ENCODE measurements at regions not wholly inside any gene's neighbourhood (a gene's known extent, or its start where the extent isn't known, plus 50 kb on each side); places are given as distances from the start of the nearest gene placed in this dataset.

GRCh38 chr19:31960474-31960873 lies 384.9 kb upstream of the ZNF507 start:
- DNase-seq = no peak

DNA sequence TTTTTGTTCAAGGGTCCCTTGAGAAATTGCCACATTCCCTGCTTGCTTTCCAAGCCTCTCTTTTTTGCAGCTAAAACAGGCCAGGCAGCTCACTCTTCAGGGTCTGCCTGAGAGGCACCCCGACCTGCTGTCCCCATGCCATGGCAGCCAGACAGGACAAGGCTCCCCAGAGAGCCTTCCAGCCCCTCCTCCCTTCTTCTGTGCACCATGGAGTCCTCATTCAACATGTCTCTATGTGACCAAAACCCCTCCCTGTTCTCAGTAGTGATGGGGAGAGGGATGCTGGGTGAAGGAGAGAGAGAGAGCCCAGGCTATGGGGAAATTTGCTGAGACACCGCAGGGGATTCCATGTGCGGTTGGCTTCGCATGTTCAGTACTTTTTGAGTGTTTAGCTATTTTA lies 384.2 kb upstream of the ZNF507 start:
- DNase-seq = no peak

DNA sequence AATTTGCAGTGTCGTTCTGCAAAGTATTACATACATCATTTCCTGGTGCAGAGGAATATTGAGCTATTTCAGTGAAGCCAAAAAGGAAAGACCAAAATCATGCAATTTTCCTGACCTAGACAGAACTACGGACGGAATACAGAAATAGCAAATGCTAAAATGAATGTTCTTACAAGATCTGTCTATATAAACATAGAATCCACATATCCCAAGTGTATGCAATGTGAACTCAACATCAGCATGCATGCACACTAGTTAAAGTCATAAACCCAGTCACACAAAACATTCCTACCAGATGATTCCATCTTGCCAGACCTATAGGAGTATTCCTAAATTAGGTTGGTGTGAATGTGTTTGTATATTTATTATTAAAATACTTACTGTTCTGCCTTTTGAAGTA lies 383.7 kb upstream of the ZNF507 start:
- DNase-seq = no peak

GRCh38 chr19:31962561-31962996 lies 382.8 kb upstream of the ZNF507 start:
- DNase-seq = no peak

GRCh38 chr19:31963746-31964145 lies 381.7 kb upstream of the ZNF507 start:
- no peak for DNase-seq

- DNase-seq = no peak
Measured at GRCh38 chr19:31969016-31969415, 376.4 kb upstream of the ZNF507 start.

- no peak for DNase-seq
Measured at GRCh38 chr19:31970027-31970461, 375.4 kb upstream of the ZNF507 start.

- no peak for DNase-seq
Measured at GRCh38 chr19:31974290-31974689, 371.1 kb upstream of the ZNF507 start.

- no peak for DNase-seq
Measured at GRCh38 chr19:31974941-31975340, 370.5 kb upstream of the ZNF507 start.

- DNase-seq = no peak
Measured at GRCh38 chr19:31975461-31975860, 369.9 kb upstream of the ZNF507 start.

DNA sequence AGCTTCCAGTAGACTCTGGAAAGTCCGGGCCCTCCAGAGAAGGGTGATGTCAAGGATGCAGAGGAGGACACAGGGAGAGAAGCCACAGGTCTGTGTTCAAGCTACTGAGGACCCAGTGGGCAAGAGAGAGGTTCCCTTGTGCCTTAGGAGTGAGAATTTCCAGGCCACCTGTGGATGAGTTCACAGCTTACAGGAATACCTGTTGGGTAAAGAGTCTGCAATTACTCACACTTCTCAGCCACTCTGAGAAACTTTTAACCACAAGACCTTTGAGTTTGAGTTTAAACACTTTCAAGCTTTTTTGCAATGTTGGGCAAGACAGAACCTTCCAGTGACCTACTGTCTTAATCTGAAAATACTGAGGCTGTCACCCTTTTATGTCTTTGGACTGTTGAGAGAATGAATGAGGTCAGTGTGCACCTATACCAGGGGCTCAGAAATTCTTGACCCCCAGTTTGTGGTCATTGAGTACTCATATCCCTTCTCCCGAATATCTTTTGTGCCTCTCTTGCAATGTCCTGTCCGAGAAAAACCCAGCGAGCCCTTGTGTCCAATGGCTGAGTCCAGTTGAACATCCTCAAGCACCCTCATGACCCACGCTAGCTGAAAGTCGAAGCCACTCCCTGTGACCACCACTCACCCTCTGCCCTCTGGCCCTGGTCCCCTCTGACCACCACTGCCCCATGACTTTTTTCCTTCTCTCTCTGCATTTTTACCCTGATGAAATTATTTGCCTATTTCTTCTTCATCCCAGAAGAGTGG lies 368.5 kb upstream of the ZNF507 start:
- DNase-seq = no peak

DNA sequence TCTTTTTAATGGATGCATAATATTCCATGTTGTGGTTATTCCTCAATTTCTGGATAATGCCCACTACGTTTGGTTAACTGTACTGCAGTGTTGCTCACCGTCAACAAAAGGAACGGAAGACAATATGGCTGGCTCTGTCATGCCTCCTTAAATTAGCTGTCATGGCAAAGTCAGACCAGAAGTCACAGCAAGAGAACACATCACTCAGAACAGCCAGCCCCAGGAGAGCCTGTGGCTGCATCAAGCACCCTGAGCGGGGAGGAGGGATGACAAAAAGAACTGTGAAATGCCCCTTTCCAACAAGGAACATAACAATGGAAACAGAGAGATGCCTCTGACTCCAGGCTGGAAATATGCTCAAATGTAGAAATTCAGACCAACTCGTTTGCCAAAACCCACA lies 366.0 kb upstream of the ZNF507 start:
- no peak for DNase-seq

DNA sequence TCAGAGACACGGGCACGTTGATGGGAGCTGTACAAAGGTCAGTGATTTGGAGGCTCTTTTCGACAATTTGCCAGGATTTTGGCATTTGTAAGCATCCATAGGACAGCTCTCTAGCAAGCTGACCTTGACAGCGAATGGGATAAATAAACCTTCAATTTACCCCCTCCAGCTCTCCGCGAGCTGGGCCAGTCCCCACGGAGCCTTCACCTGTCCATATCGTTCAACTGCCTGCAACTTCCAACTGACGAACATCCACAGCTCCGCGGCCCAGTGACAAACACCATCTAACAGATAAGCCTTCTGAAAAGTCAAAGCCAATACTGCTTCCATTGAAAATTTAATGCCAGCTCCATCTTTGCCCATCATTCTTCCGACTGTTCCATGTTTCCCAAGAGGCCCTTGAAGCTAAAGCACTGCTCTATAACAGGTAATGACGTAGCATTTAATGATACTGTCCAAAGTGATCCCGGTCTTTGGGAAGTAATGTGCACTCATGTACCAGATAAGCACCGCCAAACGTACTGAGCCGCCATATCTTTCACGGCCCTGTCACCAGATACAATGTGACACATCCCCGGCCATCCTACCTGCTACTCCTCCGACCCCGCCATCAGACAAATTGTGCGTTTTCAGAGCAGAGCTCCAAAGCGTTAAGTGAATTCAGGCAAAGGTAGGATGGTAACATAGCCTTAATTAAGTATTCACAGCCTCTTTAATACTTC lies 365.3 kb upstream of the ZNF507 start:
- no peak for DNase-seq

DNA sequence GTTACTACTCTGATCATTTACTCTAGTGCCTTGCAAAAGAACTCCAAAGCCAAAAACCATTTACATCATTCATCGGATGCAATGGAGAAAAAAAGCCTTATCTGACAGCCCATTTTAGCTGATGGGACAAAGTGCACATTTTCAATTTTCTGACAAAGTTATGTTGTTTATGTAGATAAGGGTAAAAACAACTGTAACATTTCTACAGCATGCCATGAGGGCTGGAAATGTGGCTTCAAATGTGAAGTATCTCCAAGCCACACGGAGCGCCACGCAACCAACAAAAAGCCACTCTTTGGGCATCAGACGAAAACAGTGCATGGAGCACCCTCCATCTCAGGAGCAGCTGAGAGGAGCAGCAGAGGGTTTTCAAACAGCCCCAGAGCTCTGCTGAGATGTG lies 364.6 kb upstream of the ZNF507 start:
- no peak for DNase-seq

- no peak for DNase-seq
Measured at GRCh38 chr19:31981545-31981944, 363.9 kb upstream of the ZNF507 start.

DNA sequence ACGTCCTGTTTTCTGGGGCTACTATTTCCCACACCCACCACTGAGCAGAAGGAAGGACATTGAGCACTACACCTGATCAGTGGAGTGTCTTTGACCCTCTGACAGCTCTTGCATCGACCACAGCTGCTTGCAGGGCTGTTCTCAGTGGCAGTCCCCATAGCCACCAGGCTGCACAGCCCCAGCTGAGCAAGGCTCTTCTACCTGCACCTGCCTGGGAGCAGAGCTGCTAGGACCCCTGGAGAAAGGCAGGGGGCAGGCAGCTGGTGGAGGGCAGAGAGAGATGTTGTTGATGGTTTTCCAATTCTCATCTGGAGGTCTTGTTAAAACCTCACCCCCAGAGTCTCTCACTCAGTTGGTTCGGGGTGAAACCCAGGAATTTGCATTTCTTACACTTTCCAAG lies 361.8 kb upstream of the ZNF507 start:
- no peak for DNase-seq

DNA sequence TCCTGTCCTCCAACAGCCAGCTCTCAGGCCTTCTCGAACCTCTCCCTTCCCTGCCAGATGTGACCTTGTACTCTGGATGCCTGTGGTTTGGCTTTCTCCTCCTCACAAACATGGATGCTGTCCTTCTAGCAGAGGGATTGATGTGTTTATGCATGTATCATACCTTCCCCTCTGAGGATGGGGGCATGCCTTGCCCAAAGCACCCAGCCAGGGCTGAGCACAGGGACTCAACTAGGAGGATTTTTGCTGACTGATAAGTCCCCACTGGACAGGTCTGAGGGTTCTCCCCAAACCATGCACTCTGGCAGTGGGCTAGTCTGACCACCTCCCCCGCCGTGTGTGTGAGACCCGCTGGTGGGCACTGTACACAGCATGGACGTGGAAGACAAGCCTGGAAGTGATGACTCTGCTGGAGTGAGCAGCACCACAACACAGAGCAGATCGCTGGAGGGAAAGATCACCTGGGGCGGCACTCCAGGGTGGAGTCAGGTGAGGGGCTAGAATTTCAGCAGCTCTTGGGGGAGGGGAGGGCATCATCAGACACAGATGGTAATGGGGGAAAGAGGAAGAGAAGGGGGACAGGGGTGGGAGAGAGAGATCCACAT lies 360.3 kb upstream of the ZNF507 start:
- DNase-seq = no peak

DNA sequence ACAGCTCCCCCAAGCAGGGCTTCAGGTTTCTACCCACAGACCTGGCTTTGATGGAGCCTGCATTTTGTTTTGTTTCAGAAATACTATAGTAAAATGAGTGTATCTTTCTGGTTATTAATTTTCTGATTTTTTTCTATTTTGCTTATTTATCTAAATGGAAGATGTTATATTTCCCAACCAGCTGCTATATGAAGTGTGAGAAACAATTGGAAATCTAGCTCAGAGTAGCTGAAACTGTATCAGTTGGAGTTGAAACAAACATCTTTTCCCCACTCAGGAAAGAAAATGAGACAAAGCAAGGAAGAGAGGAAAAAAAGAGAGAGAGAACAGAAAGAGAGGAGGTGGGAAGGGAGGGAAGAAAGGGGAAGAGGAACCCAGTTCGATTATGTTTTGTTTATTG lies 358.5 kb upstream of the ZNF507 start:
- DNase-seq = no peak

DNA sequence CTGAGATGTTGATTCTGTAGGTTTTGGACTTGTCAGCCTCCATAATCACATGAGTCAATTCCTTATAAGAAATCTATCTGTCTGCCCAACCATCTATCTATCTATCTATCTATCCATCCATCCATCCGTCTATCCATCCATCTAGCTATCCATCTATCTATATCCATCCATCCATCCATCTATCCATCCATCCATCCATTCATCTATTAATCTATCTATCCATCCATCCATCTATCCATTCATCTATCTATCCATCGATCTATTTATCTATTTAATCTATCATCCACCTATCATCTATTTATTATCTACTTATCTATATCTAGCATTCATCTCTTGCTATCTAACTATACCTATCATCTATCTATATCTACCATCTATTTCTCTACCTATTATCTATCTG lies 357.2 kb upstream of the ZNF507 start:
- no peak for DNase-seq

GRCh38 chr19:31991984-31992655 lies 353.3 kb upstream of the ZNF507 start:
- DNase-seq = no peak

DNA sequence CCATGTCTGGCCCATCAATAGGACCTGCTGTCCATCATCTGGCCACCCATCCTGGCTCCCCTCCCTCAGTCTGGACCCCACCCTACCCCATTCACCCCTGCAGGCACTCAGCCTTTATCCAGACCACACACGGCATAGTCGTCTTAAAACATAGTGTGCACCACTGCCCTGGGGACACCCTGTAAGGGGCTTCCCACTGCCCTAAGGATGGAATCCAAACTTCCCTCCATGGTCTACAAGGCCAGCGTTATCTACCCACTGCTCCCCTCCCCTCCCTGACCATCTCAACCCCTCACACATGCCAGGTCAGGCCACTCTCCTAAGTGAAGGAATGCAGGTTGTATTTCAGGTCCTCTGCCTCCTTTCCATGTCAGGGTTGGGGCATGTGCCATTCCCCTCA lies 352.7 kb upstream of the ZNF507 start:
- DNase-seq = no peak

DNA sequence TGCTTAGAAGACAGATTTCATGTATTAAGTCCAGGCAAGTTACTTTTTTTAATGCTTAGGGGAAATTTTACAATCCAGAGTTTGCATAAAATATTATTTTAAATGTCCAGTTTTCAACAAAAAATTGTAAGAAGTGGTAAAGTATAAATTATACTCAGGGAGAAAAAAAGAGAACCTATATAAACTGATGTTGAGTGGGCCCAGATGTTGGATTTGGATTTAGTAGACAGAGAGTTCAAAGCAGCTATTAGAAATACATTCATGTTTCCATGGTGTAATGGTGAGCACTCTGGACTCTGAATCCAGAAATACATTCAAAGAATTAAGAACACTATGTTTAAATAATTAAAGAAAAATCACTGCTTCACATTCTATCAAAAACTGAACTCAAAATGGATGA lies 349.9 kb upstream of the ZNF507 start:
- DNase-seq = no peak

GRCh38 chr19:32010071-32010470 lies 335.3 kb upstream of the ZNF507 start:
- DNase-seq = no peak

DNA sequence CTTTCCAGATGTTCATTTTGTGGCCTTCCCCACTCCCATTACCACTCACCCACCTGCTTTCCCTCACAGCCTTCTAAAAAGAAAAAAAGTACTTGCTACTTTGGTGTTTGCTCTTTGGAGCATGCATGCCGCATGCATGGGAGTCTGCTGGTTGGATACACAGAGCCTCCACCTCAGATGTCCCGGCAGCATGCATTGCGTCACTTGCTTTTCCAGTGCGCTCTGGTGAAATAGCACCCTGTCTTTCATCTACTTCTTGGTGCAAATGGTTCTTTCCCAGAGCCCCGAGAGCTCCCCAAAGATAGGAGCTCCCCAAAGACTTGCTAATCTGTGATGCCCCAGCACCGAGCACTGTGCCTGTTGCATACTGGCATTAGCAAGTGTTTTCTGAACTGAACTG lies 333.2 kb upstream of the ZNF507 start:
- DNase-seq = no peak
